Naive thymus-derived CD4-positive, alpha-beta T cell (primary cell): ENCODE measurements at regions not wholly inside any gene's neighbourhood (a gene's known extent, or its start where the extent isn't known, plus 50 kb on each side); places are given as distances from the start of the nearest gene placed in this dataset.
A peak's percentile ranks its signal among the peaks of the same experiment; 100 is the strongest.
"Not testable (repeated sequence)": the region's sequence is repeated elsewhere in the genome, so short reads cannot be mapped to it uniquely, and the experiment has no call there.

Experiments
- ATAC-seq: fragments of 150-1000 bp; cut with Tn5 transposase; 2 replicates; pipeline ENCODE4 v1.10.0; 2021; ENCODE audit warnings: mild to moderate bottlenecking, moderate library complexity
- CTCF ChIA-PET: fragments of 350-600 bp; sonication (Branson Sonifier 250); formaldehyde crosslinking; loops from one replicate; lab custom pipeline; 2021; ENCODE audit warnings: antibody characterized with exemption; lab: Charles Lee
- POLR2A ChIA-PET: fragments of 350-600 bp; sonication (Branson Sonifier 250); formaldehyde crosslinking; loops from one replicate; lab custom pipeline; 2021; ENCODE audit warnings: antibody characterized with exemption, inconsistent platforms; lab: Charles Lee
- DNase-seq, 9 donors: peaks; one replicate each; pipeline versions ENCODE4 v3.0.0 to v3.0.0-alpha.2; 2020 to 2022; ENCODE audit warnings: mixed read lengths in 1 of 9
- H3K27ac ChIP-seq: one replicate; pipeline ENCODE4 v1.7.0; 2013; ENCODE audit warnings: mild to moderate bottlenecking, low read depth, low read length, moderate library complexity
- H3K27me3 ChIP-seq, 2 donors: one replicate each; pipeline ENCODE4 v1.7.0; 2013; ENCODE audit warnings: low read length in 2 of 2, mild to moderate bottlenecking in 2 of 2, moderate library complexity in 2 of 2; ENCODE audit not compliant: control insufficient read depth in 2 of 2, insufficient read depth in 2 of 2
- H3K36me3 ChIP-seq, 3 experiments: 1 replicate in 2 of 3; 2 replicates in 1 of 3; pipeline ENCODE4 v1.7.0; 2013; ENCODE audit warnings: low read length in 3 of 3, mild to moderate bottlenecking in 3 of 3, moderate library complexity in 1 of 3; ENCODE audit not compliant: insufficient read depth in 3 of 3, control insufficient read depth in 2 of 3
- H3K4me1 ChIP-seq, 2 donors: one replicate each; pipeline ENCODE4 v1.7.0; 2013; ENCODE audit warnings: low read length in 2 of 2, mild to moderate bottlenecking in 2 of 2, moderate library complexity in 1 of 2; ENCODE audit not compliant: control insufficient read depth in 2 of 2, insufficient read depth in 2 of 2
- H3K4me3 ChIP-seq: 2 replicates; pipeline ENCODE4 v1.7.0; 2013; ENCODE audit warnings: mild to moderate bottlenecking, low read length
- H3K9me3 ChIP-seq, 3 experiments: 1 replicate in 2 of 3; 2 replicates in 1 of 3; pipeline ENCODE4 v1.7.0; 2013; ENCODE audit warnings: low read length in 3 of 3; ENCODE audit not compliant: control insufficient read depth in 2 of 3
- H3K27ac Mint-ChIP-seq, 9 donors: one replicate each; pipeline ENCODE4 v1.8.0; 2020 to 2022; ENCODE audit warnings: mixed read lengths in 9 of 9, mild to moderate bottlenecking in 8 of 9, moderate library complexity in 5 of 9, inconsistent platforms in 2 of 9
- H3K27me3 Mint-ChIP-seq, 5 donors: one replicate each; pipeline ENCODE4 v1.8.0; 2021 to 2022; ENCODE audit warnings: mixed read lengths in 5 of 5, mild to moderate bottlenecking in 1 of 5
- H3K36me3 Mint-ChIP-seq, 5 donors: one replicate each; pipeline ENCODE4 v1.8.0; 2020 to 2022; ENCODE audit warnings: mixed read lengths in 5 of 5, mild to moderate bottlenecking in 3 of 5, inconsistent platforms in 1 of 5
- H3K4me1 Mint-ChIP-seq, 7 donors: one replicate each; pipeline ENCODE4 v1.8.0; 2020 to 2022; ENCODE audit warnings: mixed read lengths in 7 of 7, mild to moderate bottlenecking in 3 of 7, inconsistent platforms in 1 of 7
- H3K4me3 Mint-ChIP-seq, 10 donors: one replicate each; pipeline ENCODE4 v1.8.0; 2020 to 2022; ENCODE audit warnings: mild to moderate bottlenecking in 10 of 10, mixed read lengths in 10 of 10, moderate library complexity in 6 of 10, inconsistent platforms in 2 of 10
- H3K9me3 Mint-ChIP-seq, 11 donors: one replicate each; pipeline ENCODE4 v1.8.0; 2020 to 2022; ENCODE audit warnings: mixed read lengths in 11 of 11, mild to moderate bottlenecking in 4 of 11, inconsistent platforms in 1 of 11, moderate library complexity in 1 of 11
- intact Hi-C, 2 donors: fragments of 100-400 bp; cut with micrococcal nuclease; formaldehyde crosslinking; loops; one replicate each; pipeline ENCODE4 v1.15.1; 2023

- Mint-ChIP-seq H3K4me3 (no peak overlapping the region), H3K27ac (peak overlapping the region in 1 of 9 donors; percentile 7), H3K27me3 (no peaks in the 10 kb centered on the region), H3K9me3 (peaks cover 0 to 4% (median 0%) of the 10 kb centered on the region in 11 donors), H3K4me1 (peaks cover 10 to 19% (median 11%) of the 10 kb centered on the region in 7 donors), H3K36me3 (peaks cover 0 to 2% (median 0%) of the 10 kb centered on the region in 5 donors)
- intact Hi-C loops, result no loop called here
- CTCF ChIA-PET, result no interaction called here
- Histone ChIP-seq H3K9me3 (no peaks in the 10 kb centered on the region), H3K4me3 (no peak overlapping the region), H3K27ac (no peak overlapping the region), H3K4me1 (no peaks in the 10 kb centered on the region), H3K36me3 (no peaks in the 10 kb centered on the region), H3K27me3 (no peaks in the 10 kb centered on the region)
- POLR2A ChIA-PET, result interaction anchor here (0.5 kb wide), 1 partner anchor 16 kb away, joined by 3 read pairs; no protein-coding TSS in a partner anchor
- ATAC-seq, result no peak
- DNase-seq, result no peak
These were observed 220.5 kb downstream of the KLF6 start for GRCh38 chr10:3564346-3565002.

DNA sequence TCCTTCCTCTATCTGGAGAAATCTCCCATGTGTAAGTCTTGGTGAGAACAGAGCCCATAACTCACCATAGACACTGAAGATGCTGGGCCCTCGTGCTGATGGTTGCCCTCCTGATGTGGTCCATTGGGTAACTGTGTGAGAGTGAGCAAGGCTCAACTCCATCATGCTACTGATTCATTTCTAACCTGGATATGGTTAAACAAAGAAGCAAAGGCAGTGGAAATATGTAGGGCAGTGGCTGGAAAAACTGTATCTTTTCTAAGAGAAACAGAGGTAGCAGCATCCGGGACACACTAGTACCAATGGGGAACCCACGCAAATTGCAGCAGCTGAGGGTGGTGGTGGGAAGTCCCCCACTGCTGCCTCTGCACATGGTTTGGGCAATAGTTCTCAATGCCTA lies 221.7 kb downstream of the KLF6 start:
- POLR2A ChIA-PET, result no interaction called here
- H3K9me3 ChIP-seq, result no peaks in the 10 kb centered on the region
- peaks cover 0 to 6% (median 4%) of the 10 kb centered on the region in 5 donors for H3K27me3 Mint-ChIP-seq
- ATAC-seq, result no peak
- H3K4me3 ChIP-seq, result no peak overlapping the region
- H3K4me1 ChIP-seq, result no peaks in the 10 kb centered on the region
- no peaks in the 10 kb centered on the region for H3K27me3 ChIP-seq
- CTCF ChIA-PET, result no interaction called here
- peaks cover 10 to 15% (median 11%) of the 10 kb centered on the region in 7 donors for H3K4me1 Mint-ChIP-seq
- no peak overlapping the region for H3K4me3 Mint-ChIP-seq
- no peaks in the 10 kb centered on the region for H3K36me3 ChIP-seq
- peaks cover 0 to 2% (median 0%) of the 10 kb centered on the region in 5 donors for H3K36me3 Mint-ChIP-seq
- peak in 1 of 9 donors; percentile 44 for DNase-seq
- intact Hi-C loops, result no loop called here
- H3K27ac ChIP-seq, result no peak overlapping the region
- no peak overlapping the region for H3K27ac Mint-ChIP-seq
- peaks cover 0 to 4% (median 0%) of the 10 kb centered on the region in 11 donors for H3K9me3 Mint-ChIP-seq

GRCh38 chr10:3560628-3561027 lies 224.4 kb downstream of the KLF6 start:
- H3K36me3 Mint-ChIP-seq, CTCF ChIA-PET, H3K36me3 ChIP-seq, DNase-seq, POLR2A ChIA-PET, H3K27me3 ChIP-seq, H3K4me1 Mint-ChIP-seq, intact Hi-C loops, ATAC-seq, H3K9me3 ChIP-seq, H3K27ac Mint-ChIP-seq, H3K27ac ChIP-seq, H3K4me3 ChIP-seq, H3K9me3 Mint-ChIP-seq, H3K4me3 Mint-ChIP-seq, H3K4me1 ChIP-seq: not testable (repeated sequence)
- H3K27me3 Mint-ChIP-seq, result peaks cover 5 to 13% (median 6%) of the 10 kb centered on the region in 5 donors

DNA sequence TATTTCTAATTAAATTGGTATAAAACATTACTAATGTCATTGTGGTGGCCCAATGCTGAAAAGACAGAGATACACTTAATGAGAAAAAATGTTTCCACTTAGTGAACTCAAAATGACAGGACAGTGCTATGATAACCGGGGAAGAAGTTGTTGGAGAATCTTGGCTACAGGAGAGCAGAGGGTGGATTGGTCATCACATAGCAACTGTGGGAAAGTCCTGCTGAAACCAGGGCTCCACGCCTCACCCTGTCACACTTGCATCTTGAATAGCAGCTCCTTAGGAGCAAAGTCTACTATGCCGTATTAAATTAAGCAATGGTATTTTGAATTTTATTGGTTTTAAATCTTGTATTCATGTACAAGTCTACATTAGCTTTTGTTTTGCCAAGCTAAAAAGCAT lies 225.5 kb downstream of the KLF6 start:
- ChIA-PET CTCF (no interaction called here), POLR2A (no interaction called here)
- ATAC-seq (no peak), DNase-seq (no peak)
- Histone ChIP-seq H3K4me3 (no peak overlapping the region), H3K27ac (no peak overlapping the region), H3K27me3 (no peaks in the 10 kb centered on the region), H3K9me3 (no peaks in the 10 kb centered on the region), H3K36me3 (no peaks in the 10 kb centered on the region), H3K4me1 (peaks cover 1 to 2% of the 10 kb centered on the region in 2 donors)
- peaks cover 2 to 14% (median 7%) of the 10 kb centered on the region in 7 donors for H3K4me1 Mint-ChIP-seq
- no peak overlapping the region for H3K4me3 Mint-ChIP-seq
- H3K27ac Mint-ChIP-seq, result no peak overlapping the region
- no peaks in the 10 kb centered on the region for H3K36me3 Mint-ChIP-seq
- H3K9me3 Mint-ChIP-seq, result peaks cover 0 to 4% (median 0%) of the 10 kb centered on the region in 11 donors
- intact Hi-C loops, result no loop called here
- H3K27me3 Mint-ChIP-seq, result peaks cover 6 to 13% (median 11%) of the 10 kb centered on the region in 5 donors

DNA sequence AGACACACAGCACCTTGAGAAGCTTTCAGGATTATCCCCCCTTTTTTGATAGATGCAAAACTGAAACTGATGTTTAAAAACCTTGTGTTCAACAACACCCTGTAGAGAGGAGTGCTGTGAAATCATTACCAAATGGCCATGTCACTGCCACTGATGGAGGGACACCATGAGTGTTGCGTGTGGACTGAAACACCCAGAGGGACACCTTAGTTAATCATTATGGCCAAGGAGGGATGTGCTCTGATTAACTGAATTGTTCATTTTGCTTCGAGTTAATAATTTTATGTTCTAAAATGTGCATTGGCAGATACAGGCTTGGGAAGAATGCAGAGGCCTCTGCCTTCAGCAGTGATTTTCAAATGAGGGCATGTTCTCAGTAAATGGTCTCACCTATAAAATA lies 226.0 kb downstream of the KLF6 start:
- H3K27me3 Mint-ChIP-seq, result peaks cover 6 to 13% (median 11%) of the 10 kb centered on the region in 5 donors
- Histone ChIP-seq H3K27me3 (no peaks in the 10 kb centered on the region), H3K36me3 (no peaks in the 10 kb centered on the region), H3K27ac (no peak overlapping the region), H3K9me3 (no peaks in the 10 kb centered on the region), H3K4me3 (no peak overlapping the region), H3K4me1 (peaks cover 6 to 7% of the 10 kb centered on the region in 2 donors)
- ChIA-PET CTCF (no interaction called here), POLR2A (no interaction called here)
- H3K4me1 Mint-ChIP-seq, result peaks cover 7 to 19% (median 12%) of the 10 kb centered on the region in 7 donors
- H3K27ac Mint-ChIP-seq, result no peak overlapping the region
- no peaks in the 10 kb centered on the region for H3K36me3 Mint-ChIP-seq
- no peak for DNase-seq
- H3K4me3 Mint-ChIP-seq, result no peak overlapping the region
- peaks cover 0 to 4% (median 0%) of the 10 kb centered on the region in 11 donors for H3K9me3 Mint-ChIP-seq
- no peak for ATAC-seq
- intact Hi-C loops, result no loop called here

DNA sequence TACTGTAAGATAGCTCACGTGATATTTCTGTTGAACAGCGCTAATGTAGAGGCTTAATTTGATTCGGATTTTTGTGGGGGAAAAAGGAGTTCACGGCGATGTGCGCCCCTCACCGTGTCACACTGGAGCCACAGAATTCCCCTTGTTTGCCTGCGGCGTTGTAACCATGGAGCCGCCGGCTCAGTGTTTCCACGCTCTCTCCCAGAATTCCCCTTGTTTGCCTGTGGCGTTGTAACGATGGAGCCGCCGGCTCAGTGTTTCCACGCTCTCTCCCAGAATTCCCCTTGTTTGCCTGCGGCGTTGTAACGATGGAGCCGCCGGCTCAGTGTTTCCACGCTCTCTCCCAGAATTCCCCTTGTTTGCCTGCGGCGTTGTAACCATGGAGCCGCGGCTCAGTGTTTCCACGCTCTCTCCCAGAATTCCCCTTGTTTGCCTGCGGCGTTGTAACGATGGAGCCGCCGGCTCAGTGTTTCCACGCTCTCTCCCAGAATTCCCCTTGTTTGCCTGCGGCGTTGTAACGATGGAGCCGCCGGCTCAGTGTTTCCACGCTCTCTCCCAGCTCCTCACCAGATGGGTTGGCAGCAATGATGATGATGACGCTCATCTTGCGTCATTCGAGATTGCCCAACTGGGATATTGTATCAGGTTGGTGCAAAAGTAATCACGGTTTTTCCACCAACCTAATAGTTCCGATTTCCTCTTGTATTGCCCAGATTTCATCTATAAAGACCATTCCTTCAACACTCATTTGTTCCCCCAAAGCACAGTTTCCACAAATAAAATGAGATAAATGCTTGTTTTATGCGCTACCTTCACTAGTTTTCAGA lies 228.6 kb downstream of the KLF6 start:
- CTCF ChIA-PET, intact Hi-C loops, H3K27ac ChIP-seq, H3K27me3 ChIP-seq, H3K27ac Mint-ChIP-seq, H3K36me3 Mint-ChIP-seq, POLR2A ChIA-PET, H3K9me3 Mint-ChIP-seq, H3K4me1 ChIP-seq, ATAC-seq, DNase-seq, H3K36me3 ChIP-seq, H3K9me3 ChIP-seq, H3K4me3 ChIP-seq: not testable (repeated sequence)
- Mint-ChIP-seq H3K4me1 (peaks cover 7 to 19% (median 14%) of the 10 kb centered on the region in 7 donors), H3K4me3 (peak overlapping the region in 3 of 10 donors; percentile 31 to 48 (median 31)), H3K27me3 (peaks cover 6 to 13% (median 11%) of the 10 kb centered on the region in 5 donors)
